Stimulated activated naive B cell treated with anti-CD40 and anti-IgM and Interleukin-4, amounts not matched to agents 10 μg/mL and 1 μg/mL and 100 μg/mL, for 72 hours (primary cell): ENCODE measurements at regions not wholly inside any gene's neighbourhood (a gene's known extent, or its start where the extent isn't known, plus 50 kb on each side); places are given as distances from the start of the nearest gene placed in this dataset.
A peak's percentile ranks its signal among the peaks of the same experiment; 100 is the strongest.

Source experiments
- ATAC-seq, 2 donors: fragments of 150-1000 bp; cut with Tn5 transposase; replicated peaks; 2 replicates each; pipeline ENCODE4 v1.10.0; 2021; ENCODE audit warnings: moderate library complexity in 1 of 2
- DNase-seq: peaks from one replicate; pipeline ENCODE4 v3.0.0; 2021
- H3K27ac Mint-ChIP-seq: one replicate; pipeline ENCODE4 v1.8.0; 2022; ENCODE audit warnings: mild to moderate bottlenecking, mixed read lengths
- H3K27me3 Mint-ChIP-seq, 2 donors: one replicate each; pipeline ENCODE4 v1.8.0; 2022; ENCODE audit warnings: mixed read lengths in 2 of 2
- H3K36me3 Mint-ChIP-seq, 2 donors: one replicate each; pipeline ENCODE4 v1.8.0; 2022; ENCODE audit warnings: mixed read lengths in 2 of 2, mild to moderate bottlenecking in 1 of 2
- H3K4me1 Mint-ChIP-seq, 2 donors: one replicate each; pipeline ENCODE4 v1.8.0; 2022; ENCODE audit warnings: mixed read lengths in 2 of 2, mild to moderate bottlenecking in 1 of 2
- H3K4me3 Mint-ChIP-seq, 2 donors: one replicate each; pipeline ENCODE4 v1.8.0; 2022; ENCODE audit warnings: mild to moderate bottlenecking in 2 of 2, mixed read lengths in 2 of 2, moderate library complexity in 1 of 2
- H3K9me3 Mint-ChIP-seq, 2 donors: one replicate each; pipeline ENCODE4 v1.8.0; 2022; ENCODE audit warnings: mixed read lengths in 2 of 2, mild to moderate bottlenecking in 1 of 2

GRCh38 chr4:163582703-163583102 lies 88.2 kb downstream of the TMA16 start:
- H3K4me1 Mint-ChIP-seq: peaks cover 20 to 78% of the 10 kb centered on the region in 2 donors
- H3K27me3 Mint-ChIP-seq: no peaks in the 10 kb centered on the region
- ATAC-seq (peak in 1 of 2 donors; percentile 45), DNase-seq (no peak)
- H3K4me3 Mint-ChIP-seq: peak overlapping the region; percentile 58 to 61
- peaks cover 0 to 3% of the 10 kb centered on the region in 2 donors for H3K9me3 Mint-ChIP-seq
- H3K27ac Mint-ChIP-seq: peak overlapping the region; percentile 92
- peaks cover 2 to 11% of the 10 kb centered on the region in 2 donors for H3K36me3 Mint-ChIP-seq

- DNase-seq (peak; percentile 66), ATAC-seq (peak; percentile 83 to 84)
- Mint-ChIP-seq H3K27ac (peak overlapping the region; percentile 97), H3K27me3 (no peaks in the 10 kb centered on the region), H3K4me1 (peaks cover 31 to 72% of the 10 kb centered on the region in 2 donors), H3K4me3 (peak overlapping the region; percentile 7 to 45), H3K9me3 (peaks cover 0 to 2% of the 10 kb centered on the region in 2 donors), H3K36me3 (peaks cover 0 to 5% of the 10 kb centered on the region in 2 donors)
Observed at GRCh38 chr4:163587867-163588266, 93.4 kb downstream of the TMA16 start.

DNA sequence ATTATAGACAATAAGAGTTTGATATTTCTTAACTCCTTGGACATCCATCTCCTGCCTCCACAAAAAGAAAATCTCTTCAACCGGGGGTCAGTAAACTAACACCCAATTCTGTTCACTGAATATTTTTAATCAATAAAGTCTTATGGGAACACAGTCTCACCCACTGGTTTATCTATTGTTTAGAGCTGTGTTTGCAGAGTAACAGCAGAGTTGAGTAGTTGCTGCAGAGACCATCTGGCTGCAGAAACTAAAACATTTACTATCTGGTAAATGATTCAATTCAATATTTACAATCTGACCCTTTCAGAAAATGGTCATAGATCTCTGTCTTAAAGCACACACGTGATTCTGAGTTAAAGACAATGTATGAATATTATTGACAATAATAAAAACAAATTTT lies 94.0 kb downstream of the TMA16 start:
- ATAC-seq (no peak), DNase-seq (no peak)
- H3K9me3 Mint-ChIP-seq: peaks cover 0 to 2% of the 10 kb centered on the region in 2 donors
- peaks cover 30 to 74% of the 10 kb centered on the region in 2 donors for H3K4me1 Mint-ChIP-seq
- H3K36me3 Mint-ChIP-seq: peaks cover 0 to 3% of the 10 kb centered on the region in 2 donors
- no peaks in the 10 kb centered on the region for H3K27me3 Mint-ChIP-seq
- H3K4me3 Mint-ChIP-seq: no peak overlapping the region
- no peak overlapping the region for H3K27ac Mint-ChIP-seq

- ATAC-seq: no peak
- no peak for DNase-seq
- Mint-ChIP-seq H3K4me3 (peak overlapping the region; percentile 35 to 56), H3K36me3 (no peaks in the 10 kb centered on the region), H3K4me1 (peaks cover 35 to 73% of the 10 kb centered on the region in 2 donors), H3K27me3 (no peaks in the 10 kb centered on the region), H3K27ac (peak overlapping the region; percentile 88), H3K9me3 (peaks cover 0 to 2% of the 10 kb centered on the region in 2 donors)
Observed at GRCh38 chr4:163590103-163590502, 95.6 kb downstream of the TMA16 start.

DNA sequence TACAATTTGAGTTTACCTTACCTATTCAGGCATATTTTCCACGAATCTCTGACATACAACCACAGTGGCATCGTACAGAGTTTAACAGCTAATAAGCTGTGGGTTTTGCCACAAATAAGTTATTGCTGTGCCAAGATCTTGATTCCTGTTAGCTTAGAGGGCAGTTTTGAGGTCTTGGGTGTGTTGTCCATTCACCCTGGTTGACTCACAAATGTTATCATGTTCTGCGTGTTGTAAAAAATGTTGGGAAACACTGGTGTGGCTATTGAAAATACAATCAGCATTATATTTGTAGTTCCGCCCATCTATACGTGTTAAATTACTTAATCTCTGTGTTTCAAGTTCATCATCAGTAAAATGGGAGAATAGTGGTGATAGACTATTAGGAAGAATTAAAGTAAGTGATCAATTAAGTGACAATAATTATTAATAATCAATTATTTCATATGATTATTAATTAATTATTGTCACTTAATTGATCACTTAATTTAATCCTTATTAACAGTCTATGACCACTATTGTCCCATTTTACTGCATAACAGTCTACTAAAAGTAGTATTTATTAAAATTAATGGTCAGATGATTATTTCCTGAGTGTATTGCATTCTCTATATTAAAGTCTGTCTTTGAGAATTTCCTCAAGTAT lies 96.3 kb downstream of the TMA16 start:
- H3K27ac Mint-ChIP-seq: peak overlapping the region; percentile 88
- no peak for ATAC-seq
- peaks cover 35 to 73% of the 10 kb centered on the region in 2 donors for H3K4me1 Mint-ChIP-seq
- H3K27me3 Mint-ChIP-seq: no peaks in the 10 kb centered on the region
- peaks cover 0 to under 1% of the 10 kb centered on the region in 2 donors for H3K36me3 Mint-ChIP-seq
- no peak for DNase-seq
- peaks cover 0 to 2% of the 10 kb centered on the region in 2 donors for H3K9me3 Mint-ChIP-seq
- peak overlapping the region; percentile 57 to 60 for H3K4me3 Mint-ChIP-seq

DNA sequence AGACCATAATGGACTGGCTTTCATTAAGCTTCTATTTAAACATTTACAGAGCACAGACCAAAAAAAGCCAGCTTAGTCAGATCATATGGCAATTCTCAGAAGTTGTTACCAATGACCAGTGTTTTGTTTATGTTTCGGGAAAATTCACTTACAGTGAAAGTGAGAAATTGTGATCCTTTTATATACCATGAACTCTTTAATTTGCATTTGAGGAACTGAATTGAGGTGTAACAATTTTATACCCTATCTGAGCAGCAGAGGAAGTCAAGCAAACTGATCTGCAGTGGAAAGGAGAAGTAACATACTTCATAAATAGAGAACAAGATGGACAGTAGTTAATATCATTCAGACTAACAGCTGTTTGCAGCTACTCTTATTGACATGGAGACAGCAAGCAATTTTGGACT lies 97.1 kb downstream of the TMA16 start:
- DNase-seq: no peak
- ATAC-seq: peak; percentile 76 to 84
- H3K9me3 Mint-ChIP-seq: peaks cover 0 to 2% of the 10 kb centered on the region in 2 donors
- H3K4me1 Mint-ChIP-seq: peaks cover 36 to 71% of the 10 kb centered on the region in 2 donors
- H3K27me3 Mint-ChIP-seq: no peaks in the 10 kb centered on the region
- H3K27ac Mint-ChIP-seq: peak overlapping the region; percentile 87
- peak overlapping the region; percentile 57 to 60 for H3K4me3 Mint-ChIP-seq
- peaks cover 0 to 4% of the 10 kb centered on the region in 2 donors for H3K36me3 Mint-ChIP-seq

GRCh38 chr4:163592212-163592611 lies 97.7 kb downstream of the TMA16 start:
- H3K4me3 Mint-ChIP-seq: peak overlapping the region; percentile 28 to 60
- peaks cover 34 to 70% of the 10 kb centered on the region in 2 donors for H3K4me1 Mint-ChIP-seq
- no peak for DNase-seq
- H3K27me3 Mint-ChIP-seq: no peaks in the 10 kb centered on the region
- H3K27ac Mint-ChIP-seq: peak overlapping the region; percentile 94
- peaks cover 0 to 4% of the 10 kb centered on the region in 2 donors for H3K36me3 Mint-ChIP-seq
- no peak for ATAC-seq
- peaks cover 0 to 2% of the 10 kb centered on the region in 2 donors for H3K9me3 Mint-ChIP-seq

GRCh38 chr4:163595580-163595979 lies 101.1 kb downstream of the TMA16 start:
- DNase-seq (no peak), ATAC-seq (no peak)
- peaks cover 41 to 72% of the 10 kb centered on the region in 2 donors for H3K4me1 Mint-ChIP-seq
- no peaks in the 10 kb centered on the region for H3K9me3 Mint-ChIP-seq
- H3K27me3 Mint-ChIP-seq: no peaks in the 10 kb centered on the region
- H3K4me3 Mint-ChIP-seq: no peak overlapping the region
- peaks cover 0 to 4% of the 10 kb centered on the region in 2 donors for H3K36me3 Mint-ChIP-seq
- peak overlapping the region; percentile 83 for H3K27ac Mint-ChIP-seq

GRCh38 chr4:163598028-163598427 lies 103.5 kb downstream of the TMA16 start:
- Mint-ChIP-seq H3K4me1 (peaks cover 34 to 59% of the 10 kb centered on the region in 2 donors), H3K36me3 (peaks cover 0 to 4% of the 10 kb centered on the region in 2 donors), H3K27ac (peak overlapping the region; percentile 71), H3K9me3 (no peaks in the 10 kb centered on the region), H3K27me3 (no peaks in the 10 kb centered on the region), H3K4me3 (no peak overlapping the region)
- DNase-seq (no peak), ATAC-seq (peak; percentile 51 to 53)

DNA sequence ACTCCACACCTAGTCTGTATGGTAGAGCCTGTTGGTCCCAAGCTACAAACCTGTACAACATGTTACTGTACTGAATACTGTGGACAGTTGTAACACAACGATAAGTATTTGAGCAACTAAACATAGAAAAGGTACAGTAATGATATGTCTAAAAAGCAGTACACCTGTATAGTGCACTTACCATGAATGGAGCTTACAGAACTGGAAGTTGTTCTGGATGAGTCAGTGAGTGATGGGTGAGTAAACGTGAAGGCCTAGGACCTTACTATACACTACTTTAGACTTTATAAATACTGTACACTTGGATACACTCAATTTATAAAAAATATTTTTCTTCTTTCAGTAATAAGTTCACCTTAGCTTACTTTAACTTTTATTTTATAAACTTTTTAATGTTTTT lies 104.0 kb downstream of the TMA16 start:
- H3K4me3 Mint-ChIP-seq: no peak overlapping the region
- no peaks in the 10 kb centered on the region for H3K27me3 Mint-ChIP-seq
- peaks cover 34 to 58% of the 10 kb centered on the region in 2 donors for H3K4me1 Mint-ChIP-seq
- no peaks in the 10 kb centered on the region for H3K9me3 Mint-ChIP-seq
- H3K36me3 Mint-ChIP-seq: peaks cover 0 to 4% of the 10 kb centered on the region in 2 donors
- H3K27ac Mint-ChIP-seq: peak overlapping the region; percentile 71
- peak; percentile 52 for ATAC-seq
- no peak for DNase-seq

DNA sequence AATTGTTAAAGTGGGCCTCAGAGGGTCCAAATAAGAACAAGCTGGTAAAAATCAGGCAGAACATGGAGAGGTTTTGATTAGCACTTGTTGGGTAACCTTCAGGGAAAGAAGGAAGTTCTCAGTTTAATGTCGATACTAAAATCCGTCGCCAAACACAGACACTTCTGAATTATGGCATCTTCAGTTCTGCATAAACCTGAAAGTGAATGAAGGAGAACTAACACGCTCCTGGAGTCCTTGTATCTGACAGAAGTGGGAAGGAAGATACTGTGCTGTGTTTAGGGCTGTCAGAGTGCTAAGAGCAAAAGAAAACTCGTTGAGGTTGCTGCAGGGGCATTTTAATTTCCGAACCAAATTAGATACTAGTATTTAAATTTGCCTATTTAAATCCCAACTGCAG lies 106.2 kb downstream of the TMA16 start:
- Mint-ChIP-seq H3K27ac (peak overlapping the region; percentile 87), H3K4me1 (peaks cover 36 to 54% of the 10 kb centered on the region in 2 donors), H3K27me3 (no peaks in the 10 kb centered on the region), H3K9me3 (no peaks in the 10 kb centered on the region), H3K4me3 (peak overlapping the region; percentile 81 to 85), H3K36me3 (peaks cover 0 to 3% of the 10 kb centered on the region in 2 donors)
- no peak for DNase-seq
- ATAC-seq: peak; percentile 80 to 82

- peak overlapping the region; percentile 81 to 89 for H3K4me3 Mint-ChIP-seq
- DNase-seq: no peak
- no peaks in the 10 kb centered on the region for H3K27me3 Mint-ChIP-seq
- H3K27ac Mint-ChIP-seq: peak overlapping the region; percentile 98
- H3K4me1 Mint-ChIP-seq: peaks cover 52 to 70% of the 10 kb centered on the region in 2 donors
- H3K9me3 Mint-ChIP-seq: no peaks in the 10 kb centered on the region
- no peaks in the 10 kb centered on the region for H3K36me3 Mint-ChIP-seq
- ATAC-seq: peak in 1 of 2 donors; percentile 22
Observed at GRCh38 chr4:163603257-163603656, 108.8 kb downstream of the TMA16 start.

- no peaks in the 10 kb centered on the region for H3K36me3 Mint-ChIP-seq
- H3K4me1 Mint-ChIP-seq: peaks cover 59 to 81% of the 10 kb centered on the region in 2 donors
- peak overlapping the region; percentile 80 for H3K27ac Mint-ChIP-seq
- peak overlapping the region; percentile 70 to 78 for H3K4me3 Mint-ChIP-seq
- no peak for DNase-seq
- no peaks in the 10 kb centered on the region for H3K27me3 Mint-ChIP-seq
- no peaks in the 10 kb centered on the region for H3K9me3 Mint-ChIP-seq
- peak; percentile 27 to 45 for ATAC-seq
Observed at GRCh38 chr4:163606896-163607691, 112.6 kb downstream of the TMA16 start.

DNA sequence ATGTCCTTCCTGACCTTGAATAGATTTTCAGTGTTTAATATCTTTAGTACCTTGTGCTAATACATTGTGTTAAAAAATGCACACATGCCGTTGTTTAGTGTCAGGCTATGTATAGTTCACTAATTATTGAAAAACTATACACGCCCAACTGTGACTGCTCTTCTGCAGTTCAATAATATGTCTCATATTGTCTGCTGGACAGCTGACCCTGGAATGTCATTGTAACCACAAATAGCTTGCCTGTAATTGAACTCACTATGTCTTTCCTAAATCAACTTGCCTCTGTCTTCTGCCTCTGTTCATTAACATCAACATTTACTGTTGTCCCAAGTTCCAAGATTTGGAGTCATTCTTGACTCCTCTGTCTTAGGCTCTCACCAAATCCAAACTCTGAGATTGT lies 114.5 kb downstream of the TMA16 start:
- no peaks in the 10 kb centered on the region for H3K36me3 Mint-ChIP-seq
- peak overlapping the region; percentile 80 for H3K27ac Mint-ChIP-seq
- H3K4me3 Mint-ChIP-seq: peak overlapping the region; percentile 11 to 51
- H3K27me3 Mint-ChIP-seq: no peaks in the 10 kb centered on the region
- peaks cover 60 to 81% of the 10 kb centered on the region in 2 donors for H3K4me1 Mint-ChIP-seq
- DNase-seq (no peak), ATAC-seq (no peak)
- H3K9me3 Mint-ChIP-seq: no peaks in the 10 kb centered on the region
